ENCODE measurements at regions not wholly inside any gene's neighbourhood (a gene's known extent, or its start where the extent isn't known, plus 50 kb on each side); places are given as distances from the start of the nearest gene placed in this dataset.

- DNase-seq (ENCODE audit: low read depth in 2 of 2), result no peak
Observed at GRCh38 chr17:34173241-34173640, 81.8 kb upstream of the CCL2 start.

GRCh38 chr17:34174496-34174895 is 80.6 kb upstream of the CCL2 start:
- DNase-seq (ENCODE audit: low read depth in 2 of 2), result no peak

DNA sequence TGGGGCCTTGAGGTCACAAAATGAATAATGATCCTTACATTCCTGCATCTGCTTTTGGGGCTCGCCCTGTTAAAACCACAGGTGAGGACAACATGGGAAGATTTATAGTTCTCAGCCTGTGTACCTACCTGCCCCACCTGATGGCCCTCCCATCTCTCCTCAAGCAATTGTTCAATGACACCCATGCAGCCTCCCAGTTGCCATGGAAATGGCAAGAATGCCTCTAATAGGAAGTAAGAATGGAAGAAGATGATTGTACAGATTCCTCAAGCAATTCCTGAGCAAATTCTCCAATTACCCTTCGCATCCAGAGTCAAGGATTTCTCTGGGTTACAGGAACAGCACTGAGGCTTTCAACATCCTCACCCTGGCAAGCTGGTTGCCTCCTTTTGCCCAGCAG is 78.6 kb upstream of the CCL2 start:
- no peak for DNase-seq (ENCODE audit: low read depth in 2 of 2)

- DNase-seq (ENCODE audit: low read depth in 2 of 2), result no peak
Observed at GRCh38 chr17:34177642-34178041, 77.4 kb upstream of the CCL2 start.

- DNase-seq (ENCODE audit: low read depth in 2 of 2), result no peak
Observed at GRCh38 chr17:34178092-34178491, 77.0 kb upstream of the CCL2 start.

- DNase-seq (ENCODE audit: low read depth in 2 of 2), result no peak
Observed at GRCh38 chr17:34182036-34182803, 72.9 kb upstream of the CCL2 start.

DNA sequence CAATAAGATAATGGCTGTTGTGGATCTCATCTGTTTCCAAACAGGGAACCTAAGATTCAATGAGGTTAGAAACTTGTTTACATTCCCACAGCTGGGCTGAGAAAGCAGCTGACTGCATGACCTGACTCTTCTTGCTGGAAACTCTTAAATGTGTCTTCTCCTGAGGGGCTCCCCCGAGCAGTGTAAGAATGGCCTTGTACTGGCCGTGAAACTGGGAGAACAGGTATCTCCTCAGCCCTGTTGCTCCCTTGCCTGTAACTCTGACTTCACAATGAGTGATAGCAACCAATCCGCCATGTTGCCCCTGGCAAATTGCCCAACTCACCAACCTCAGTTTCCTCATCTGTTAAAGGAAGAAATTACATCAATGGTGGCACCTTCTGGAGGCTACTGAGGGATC is 59.1 kb upstream of the CCL2 start:
- DNase-seq (ENCODE audit: low read depth in 2 of 2), result no peak

DNA sequence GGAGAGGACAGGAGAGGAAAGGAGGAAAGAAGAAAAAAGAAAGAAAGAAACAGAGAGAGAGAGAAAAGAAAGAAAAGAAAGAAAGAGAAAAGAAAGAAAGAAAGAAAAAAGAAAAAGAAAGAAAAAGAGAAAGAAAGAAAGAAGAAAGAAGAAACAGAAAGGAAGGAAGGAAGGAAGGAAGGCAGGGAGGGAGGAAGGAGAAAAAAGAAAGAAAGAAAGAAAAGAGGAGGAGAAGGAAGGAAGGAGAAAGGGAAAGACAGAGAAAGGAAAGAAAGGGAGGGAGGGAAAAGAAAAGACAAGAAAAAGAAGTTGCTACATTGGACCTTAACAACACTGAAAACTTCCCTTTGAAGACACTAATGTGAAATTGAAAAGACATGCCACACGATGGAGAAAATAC is 56.6 kb upstream of the CCL2 start:
- DNase-seq (ENCODE audit: low read depth in 2 of 2), result no peak

- DNase-seq (ENCODE audit: low read depth in 2 of 2), result no peak
Observed at GRCh38 chr17:34199454-34199853, 55.6 kb upstream of the CCL2 start.

DNA sequence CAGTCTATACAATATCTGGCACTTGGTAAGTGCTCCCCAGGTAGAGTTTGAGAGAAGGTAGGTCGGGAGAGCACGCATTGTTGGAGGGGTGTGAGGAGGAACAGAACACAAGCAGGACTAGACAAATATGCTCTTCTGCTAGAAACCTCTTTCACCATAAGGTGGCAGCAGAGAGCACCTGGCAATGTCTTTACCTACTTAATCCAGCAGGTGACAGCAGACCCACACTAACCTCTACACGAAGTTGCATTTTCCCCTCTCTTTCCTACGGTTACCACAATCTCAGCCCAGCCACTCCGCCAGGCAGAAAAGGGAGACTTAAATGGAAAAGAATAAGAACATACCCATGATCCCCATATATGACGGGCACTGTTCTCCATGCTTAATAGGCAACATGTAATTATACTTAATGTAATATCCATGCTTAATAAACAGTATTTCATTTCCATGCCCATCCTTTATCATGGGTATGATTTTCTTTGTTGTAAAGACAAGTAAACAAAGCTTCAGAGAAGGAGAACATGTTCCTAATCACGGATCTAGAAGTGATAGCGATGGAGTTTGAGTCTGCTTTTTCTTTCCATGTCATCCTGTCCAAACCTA is 55.1 kb upstream of the CCL2 start:
- DNase-seq (ENCODE audit: low read depth in 2 of 2), result peak; percentile 40 to 57

DNA sequence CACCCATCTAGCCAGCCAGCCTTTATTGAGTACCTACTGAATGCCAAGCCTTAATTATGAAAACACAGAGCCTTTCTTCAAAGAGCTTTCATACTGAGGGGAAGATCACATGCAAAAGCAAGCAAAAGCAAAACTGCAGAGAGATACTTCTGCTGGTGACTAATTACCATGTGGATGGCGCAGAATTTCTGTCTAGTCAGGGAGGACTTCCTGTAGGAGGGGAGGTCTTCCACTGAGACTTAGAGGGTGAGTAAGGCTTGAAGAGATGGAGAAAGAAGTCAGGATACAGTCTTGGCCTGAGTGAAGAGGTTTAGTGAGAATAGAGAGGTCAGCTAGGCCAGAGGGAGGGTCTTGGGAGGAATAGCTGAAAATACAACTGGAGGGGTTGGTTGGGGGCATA is 53.9 kb upstream of the CCL2 start:
- DNase-seq (ENCODE audit: low read depth in 2 of 2), result no peak

DNA sequence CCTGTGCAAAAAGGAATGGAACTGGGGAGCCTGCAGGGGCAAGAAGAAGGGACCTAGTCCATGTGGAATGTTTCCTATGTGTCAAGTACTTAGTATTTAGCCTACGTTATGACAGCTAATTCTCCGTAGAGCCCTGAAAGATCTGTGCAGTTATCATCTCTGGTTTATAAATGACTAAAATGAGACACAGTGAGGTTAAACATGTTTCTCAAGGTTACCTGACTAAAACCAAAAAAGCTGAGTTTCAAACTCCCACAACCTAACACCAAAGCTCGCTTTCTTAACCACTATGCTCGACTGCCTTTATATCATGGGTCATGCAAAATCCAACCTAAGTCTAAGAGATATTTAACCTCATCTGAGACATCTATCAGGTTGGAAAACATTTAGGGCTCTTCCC is 53.3 kb upstream of the CCL2 start:
- no peak for DNase-seq (ENCODE audit: low read depth in 2 of 2)

DNA sequence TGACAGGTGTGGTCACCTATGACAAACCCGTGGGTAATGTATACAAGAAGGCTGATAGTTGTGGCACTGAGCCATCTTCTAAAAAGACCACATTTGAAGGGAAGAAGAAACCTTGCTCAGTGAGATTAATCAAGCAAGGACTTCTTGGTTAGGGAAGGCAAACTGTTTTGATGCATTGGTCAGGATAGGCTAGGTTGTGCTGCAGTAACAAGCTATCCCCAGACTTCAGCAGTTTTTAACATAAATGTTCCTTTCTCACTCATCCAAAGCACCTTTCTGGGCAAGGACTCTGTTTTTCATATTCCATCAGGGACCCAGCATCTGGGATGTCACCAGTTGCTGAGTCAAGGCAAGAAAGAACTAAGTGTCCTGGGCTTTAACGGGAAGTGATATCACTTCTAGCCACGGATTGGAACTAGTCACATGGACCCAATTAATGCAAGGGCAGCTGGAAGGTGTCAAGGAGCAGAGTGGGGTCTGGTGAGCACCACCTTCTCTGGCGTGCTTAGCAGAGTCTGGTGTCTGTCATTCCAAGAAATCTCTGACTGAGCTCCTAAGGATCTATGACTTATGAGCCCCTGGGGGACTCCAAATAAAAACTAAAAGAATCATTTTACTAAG is 52.0 kb upstream of the CCL2 start:
- DNase-seq (ENCODE audit: low read depth in 2 of 2), result no peak

- DNase-seq (ENCODE audit: low read depth in 2 of 2), result no peak
Observed at GRCh38 chr17:34204402-34204801, 50.7 kb upstream of the CCL2 start.

Measured in stimulated activated CD4-positive, alpha-beta T cell treated with anti-CD3 and anti-CD28 coated beads, Interleukin-12 subunit alpha, Interleukin-12 subunit beta, amount 100 ng/mL, for 24 hours (primary cell).